Mammary epithelial cell (primary cell): ENCODE measurements at regions not wholly inside any gene's neighbourhood (a gene's known extent, or its start where the extent isn't known, plus 50 kb on each side); places are given as distances from the start of the nearest gene placed in this dataset.

ENCODE experiments used
- EZH2 ChIP-seq: IDR thresholded peaks from 2 replicates; pipeline ENCODE4 v1.6.1; 2012; ENCODE audit warnings: low read length, inconsistent platforms, borderline replicate concordance
- TF ChIP-seq, protein P1 (sequence below), 2 donors: IDR thresholded peaks in 1 of 2; conservative IDR thresholded peaks in 1 of 2; 2 replicates each; pipeline ENCODE4 v1.5.1; 2011 to 2012; ENCODE audit warnings: inconsistent platforms in 2 of 2, low read length in 2 of 2, mild to moderate bottlenecking in 2 of 2, control low read depth in 1 of 2, low read depth in 1 of 2; ENCODE audit not compliant: insufficient read depth in 1 of 2; ENCODE audit errors: extremely low read depth in 1 of 2

DNA sequence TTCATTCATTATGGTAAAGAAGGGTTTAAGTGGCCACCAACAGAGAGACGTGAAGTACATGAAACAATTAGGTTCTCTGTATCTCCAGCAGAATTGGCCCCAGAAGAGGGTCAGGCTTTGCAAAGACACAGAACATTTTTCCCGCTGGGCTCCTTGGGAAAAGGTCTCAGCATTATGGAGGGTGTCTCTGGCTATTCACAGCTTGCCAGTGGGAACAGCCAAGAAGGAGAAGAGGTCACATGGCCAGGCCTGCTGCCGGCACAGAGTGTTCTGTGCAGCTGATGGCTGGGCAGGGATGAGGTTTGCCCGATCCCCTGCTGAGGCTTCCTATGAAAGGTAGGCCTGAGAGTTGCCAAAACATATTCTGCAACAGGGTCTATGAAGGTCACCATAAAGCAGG, 77.8 kb upstream of the LPP start:
- TF ChIP-seq, protein P1, sequence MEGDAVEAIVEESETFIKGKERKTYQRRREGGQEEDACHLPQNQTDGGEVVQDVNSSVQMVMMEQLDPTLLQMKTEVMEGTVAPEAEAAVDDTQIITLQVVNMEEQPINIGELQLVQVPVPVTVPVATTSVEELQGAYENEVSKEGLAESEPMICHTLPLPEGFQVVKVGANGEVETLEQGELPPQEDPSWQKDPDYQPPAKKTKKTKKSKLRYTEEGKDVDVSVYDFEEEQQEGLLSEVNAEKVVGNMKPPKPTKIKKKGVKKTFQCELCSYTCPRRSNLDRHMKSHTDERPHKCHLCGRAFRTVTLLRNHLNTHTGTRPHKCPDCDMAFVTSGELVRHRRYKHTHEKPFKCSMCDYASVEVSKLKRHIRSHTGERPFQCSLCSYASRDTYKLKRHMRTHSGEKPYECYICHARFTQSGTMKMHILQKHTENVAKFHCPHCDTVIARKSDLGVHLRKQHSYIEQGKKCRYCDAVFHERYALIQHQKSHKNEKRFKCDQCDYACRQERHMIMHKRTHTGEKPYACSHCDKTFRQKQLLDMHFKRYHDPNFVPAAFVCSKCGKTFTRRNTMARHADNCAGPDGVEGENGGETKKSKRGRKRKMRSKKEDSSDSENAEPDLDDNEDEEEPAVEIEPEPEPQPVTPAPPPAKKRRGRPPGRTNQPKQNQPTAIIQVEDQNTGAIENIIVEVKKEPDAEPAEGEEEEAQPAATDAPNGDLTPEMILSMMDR (conservative IDR thresholded peaks at IDR 0.05 in 1 of 2, IDR thresholded peaks at IDR 0.05 in 1 of 2; ENCODE audit: extremely low read depth in 1 of 2, insufficient read depth in 1 of 2, low read depth in 1 of 2, low read length in 2 of 2): no peak
- TF ChIP-seq EZH2: no peak
